H1 (cell line): ENCODE measurements at regions not wholly inside any gene's neighbourhood (a gene's known extent, or its start where the extent isn't known, plus 50 kb on each side); places are given as distances from the start of the nearest gene placed in this dataset.

Experiments
- BRCA1 ChIP-seq: IDR thresholded peaks from 2 replicates; pipeline ENCODE4 v1.6.1; 2012; ENCODE audit warnings: low read depth, low read length, improper control_type of control experiment
- CTCF ChIP-seq, 3 experiments: IDR thresholded peaks; 1 replicate in 2 of 3; 2 replicates in 1 of 3; pipeline versions ENCODE4 v1.5.1 to v1.6.1; 2011; ENCODE audit warnings: low read length in 3 of 3, mild to moderate bottlenecking in 3 of 3, inconsistent platforms in 2 of 3, low read depth in 1 of 3, moderate library complexity in 1 of 3; ENCODE audit not compliant: insufficient read depth in 1 of 3; ENCODE audit errors: control extremely low read depth in 1 of 3
- E2F6 ChIP-seq: IDR thresholded peaks from 2 replicates; pipeline ENCODE4 v1.6.1; 2012; ENCODE audit warnings: inconsistent platforms
- EGR1 ChIP-seq: IDR thresholded peaks from 2 replicates; pipeline ENCODE4 v1.6.1; 2011; ENCODE audit warnings: low read depth, low read length, borderline replicate concordance
- ZNF274 ChIP-seq: IDR thresholded peaks from 2 replicates; pipeline ENCODE4 v1.7.0; 2012; ENCODE audit warnings: low read length, borderline replicate concordance; ENCODE audit errors: extremely low read depth

DNA sequence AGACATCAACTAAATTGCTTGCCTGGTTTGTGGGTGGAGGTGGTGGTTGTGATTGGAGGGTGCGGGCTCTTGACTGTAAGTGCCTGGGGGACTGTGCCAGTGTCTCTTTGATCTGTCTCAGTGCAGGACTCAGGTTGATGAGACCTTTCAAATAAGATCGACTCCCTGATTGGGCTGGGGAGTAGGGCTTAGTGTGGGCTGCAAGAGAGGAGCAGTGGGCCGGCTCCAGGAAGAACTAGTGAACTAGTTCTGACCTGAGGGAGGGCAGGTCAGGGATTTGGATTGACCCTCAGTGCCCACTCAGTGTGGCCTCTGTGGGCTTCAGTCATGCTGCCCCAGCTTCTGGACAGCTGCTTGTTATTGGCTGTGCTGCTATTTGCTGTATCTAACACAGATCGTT lies 130.6 kb upstream of the CACNA1E start (continued):
- TF ChIP-seq CTCF (IDR thresholded peaks at IDR 0.05; ENCODE audit: control extremely low read depth in 1 of 3, insufficient read depth in 1 of 3, low read depth in 1 of 3, low read length in 3 of 3) (no peak), BRCA1 (no peak), ZNF274 (no peak), EGR1 (no peak), E2F6 (no peak)
